Keratinocyte (primary cell): ENCODE measurements at regions not wholly inside any gene's neighbourhood (a gene's known extent, or its start where the extent isn't known, plus 50 kb on each side); places are given as distances from the start of the nearest gene placed in this dataset.

Experiments used
- DNase-seq: peaks from one replicate; pipeline ENCODE4 v3.0.0-alpha.2; 2011; ENCODE audit warnings: low read depth, missing footprints, low spot score
- FAIRE-seq: peaks from 2 replicates; lab custom pipeline; 2011; peaks lifted over from hg19 to GRCh38; lab: Jason Lieb, UNC
- H2AFZ ChIP-seq: 2 replicates; pipeline ENCODE4 v1.6.0; 2012; ENCODE audit warnings: low read length, control low read depth, inconsistent platforms; ENCODE audit not compliant: control insufficient read depth
- H3K27ac ChIP-seq: 2 replicates; pipeline ENCODE4 v1.5.1; 2011; ENCODE audit warnings: low read length; ENCODE audit not compliant: control insufficient read depth, insufficient read depth
- H3K27me3 ChIP-seq: 3 replicates; pipeline ENCODE4 v1.6.0; 2011; ENCODE audit warnings: low read length; ENCODE audit not compliant: control insufficient read depth, insufficient read depth; ENCODE audit errors: extremely low read depth
- H3K36me3 ChIP-seq, 2 experiments: 2 replicates in 1 of 2; 3 replicates in 1 of 2; pipeline ENCODE4 v1.5.1; 2011; ENCODE audit warnings: low read length in 2 of 2, mild to moderate bottlenecking in 1 of 2; ENCODE audit not compliant: control insufficient read depth in 2 of 2, insufficient read depth in 2 of 2; ENCODE audit errors: extremely low read depth in 1 of 2
- H3K4me1 ChIP-seq: 3 replicates; pipeline ENCODE4 v1.5.1; 2011; ENCODE audit warnings: low read length; ENCODE audit not compliant: control insufficient read depth, insufficient read depth; ENCODE audit errors: extremely low read depth
- H3K4me2 ChIP-seq: 3 replicates; pipeline ENCODE4 v1.6.0; 2011; ENCODE audit warnings: low read depth, low read length; ENCODE audit not compliant: control insufficient read depth, insufficient read depth; ENCODE audit errors: extremely low read depth
- H3K4me3 ChIP-seq, 3 experiments: fragments of 200-600 bp in 1 of 3; sonication (generic) in 1 of 3; 2 replicates in 2 of 3; 3 replicates in 1 of 3; pipeline ENCODE4 v1.5.1; 2011 to 2016; ENCODE audit warnings: low read length in 3 of 3, mild to moderate bottlenecking in 3 of 3, control low read depth in 2 of 3, inconsistent platforms in 1 of 3, low read depth in 1 of 3, mixed read lengths in 1 of 3, mixed run types in 1 of 3, moderate library complexity in 1 of 3; ENCODE audit not compliant: control insufficient read depth in 2 of 3, insufficient read depth in 2 of 3; ENCODE audit errors: extremely low read depth in 1 of 3
- H3K79me2 ChIP-seq: 2 replicates; pipeline ENCODE4 v1.6.0; 2012; ENCODE audit warnings: low read length; ENCODE audit not compliant: control insufficient read depth, insufficient read depth
- H3K9ac ChIP-seq: 3 replicates; pipeline ENCODE4 v1.6.0; 2011; ENCODE audit warnings: low read length; ENCODE audit not compliant: control insufficient read depth, insufficient read depth; ENCODE audit errors: extremely low read depth
- H3K9me1 ChIP-seq: 3 replicates; pipeline ENCODE4 v1.6.0; 2011; ENCODE audit warnings: low read length; ENCODE audit not compliant: control insufficient read depth, insufficient read depth; ENCODE audit errors: extremely low read depth
- H3K9me3 ChIP-seq: 2 replicates; pipeline ENCODE4 v1.5.1; 2012; ENCODE audit warnings: low read depth, low read length; ENCODE audit not compliant: control insufficient read depth
- H4K20me1 ChIP-seq: 3 replicates; pipeline ENCODE4 v1.6.0; 2011; ENCODE audit warnings: low read length; ENCODE audit not compliant: control insufficient read depth, insufficient read depth; ENCODE audit errors: extremely low read depth
- CTCF ChIP-seq, 3 experiments: IDR thresholded peaks in 1 of 3; conservative IDR thresholded peaks in 1 of 3; optimal IDR thresholded peaks in 1 of 3; 2 replicates in 2 of 3; 3 replicates in 1 of 3; pipeline versions ENCODE3 to v1.5.1; 2011; ENCODE audit warnings: low read length in 3 of 3, mild to moderate bottlenecking in 3 of 3, moderate library complexity in 2 of 3, control low read depth in 1 of 3, inconsistent platforms in 1 of 3; ENCODE audit not compliant: insufficient read depth in 2 of 3; ENCODE audit errors: extremely low read depth in 1 of 3
- EZH2 ChIP-seq: IDR thresholded peaks from one replicate; pipeline ENCODE4 v1.6.1; 2012; ENCODE audit warnings: inconsistent platforms, mild to moderate bottlenecking, low read length, moderate library complexity
- dilution Hi-C: fragments of 300-500 bp; cut with MboI; formaldehyde crosslinking; loops from one replicate; pipeline ENCODE4 v1.7.0; 2020; ENCODE audit warnings: low sequenced_read_pairs; ENCODE audit not compliant: extremely low pct_ligation_motif_present

- H3K27me3 ChIP-seq, result no peaks in the 10 kb centered on the region
- TF ChIP-seq CTCF (optimal IDR thresholded peaks at IDR 0.05 in 1 of 3, IDR thresholded peaks at IDR 0.05 in 1 of 3, conservative IDR thresholded peaks at IDR 0.05 in 1 of 3; ENCODE audit: extremely low read depth in 1 of 3, insufficient read depth in 2 of 3, low read length in 3 of 3), result no peak
- no peak for TF ChIP-seq EZH2
- no peaks in the 10 kb centered on the region for H3K9me3 ChIP-seq
- H2AFZ ChIP-seq, result no peak overlapping the region
- no peak for FAIRE-seq
- H3K4me1 ChIP-seq, result peaks cover 7% of the 10 kb centered on the region
- no peaks in the 10 kb centered on the region for H4K20me1 ChIP-seq
- H3K9me1 ChIP-seq, result no peaks in the 10 kb centered on the region
- no peak for DNase-seq
- H3K9ac ChIP-seq, result no peak overlapping the region
- no peak overlapping the region for H3K4me2 ChIP-seq
- dilution Hi-C loops, result no loop called here
- H3K4me3 ChIP-seq, result no peak overlapping the region
- no peaks in the 10 kb centered on the region for H3K36me3 ChIP-seq
- H3K79me2 ChIP-seq, result peaks cover 25% of the 10 kb centered on the region
- no peak overlapping the region for H3K27ac ChIP-seq
Measured at GRCh38 chr2:134201533-134201932, 52.3 kb upstream of the MGAT5 start.

- peaks cover 20% of the 10 kb centered on the region for H3K79me2 ChIP-seq
- H3K27me3 ChIP-seq, result no peaks in the 10 kb centered on the region
- no peak overlapping the region for H2AFZ ChIP-seq
- H3K27ac ChIP-seq, result no peak overlapping the region
- TF ChIP-seq CTCF (optimal IDR thresholded peaks at IDR 0.05 in 1 of 3, IDR thresholded peaks at IDR 0.05 in 1 of 3, conservative IDR thresholded peaks at IDR 0.05 in 1 of 3; ENCODE audit: extremely low read depth in 1 of 3, insufficient read depth in 2 of 3, low read length in 3 of 3) (no peak), EZH2 (no peak)
- peak overlapping the region; percentile 17 for H3K4me2 ChIP-seq
- peaks cover 7% of the 10 kb centered on the region for H3K4me1 ChIP-seq
- no peak overlapping the region for H3K4me3 ChIP-seq
- dilution Hi-C loops, result no loop called here
- no peaks in the 10 kb centered on the region for H4K20me1 ChIP-seq
- H3K9me1 ChIP-seq, result no peaks in the 10 kb centered on the region
- DNase-seq, result no peak
- no peaks in the 10 kb centered on the region for H3K36me3 ChIP-seq
- no peaks in the 10 kb centered on the region for H3K9me3 ChIP-seq
- no peak overlapping the region for H3K9ac ChIP-seq
- no peak for FAIRE-seq
Measured at GRCh38 chr2:134202371-134202770, 51.5 kb upstream of the MGAT5 start.
